Neuronal stem cell (in vitro differentiated cells): ENCODE measurements at regions not wholly inside any gene's neighbourhood (a gene's known extent, or its start where the extent isn't known, plus 50 kb on each side); places are given as distances from the start of the nearest gene placed in this dataset.

Experiments used
- DNase-seq: peaks from one replicate; pipeline ENCODE4 v3.0.0-alpha.2; 2013; ENCODE audit warnings: low spot score
- H2AFZ ChIP-seq: one replicate; pipeline ENCODE4 v1.6.1; 2013; ENCODE audit warnings: mild to moderate bottlenecking, low read length, inconsistent platforms
- H2AK5ac ChIP-seq: 2 replicates; pipeline ENCODE4 v1.6.1; 2013; ENCODE audit warnings: low read depth, mild to moderate bottlenecking, inconsistent platforms, low read length, moderate library complexity, mixed read lengths
- H2BK120ac ChIP-seq: 2 replicates; pipeline ENCODE4 v1.6.1; 2013; ENCODE audit warnings: low read depth, mild to moderate bottlenecking, inconsistent platforms, low read length, moderate library complexity, mixed read lengths
- H2BK12ac ChIP-seq: one replicate; pipeline ENCODE4 v1.6.1; 2013; ENCODE audit warnings: low read length, inconsistent platforms
- H2BK15ac ChIP-seq: 2 replicates; pipeline ENCODE4 v1.6.1; 2013; ENCODE audit warnings: mild to moderate bottlenecking, low read length, inconsistent platforms, mixed read lengths
- H2BK5ac ChIP-seq: one replicate; pipeline ENCODE4 v1.6.1; 2013; ENCODE audit warnings: inconsistent platforms, mild to moderate bottlenecking, low read length, moderate library complexity
- H3K14ac ChIP-seq: one replicate; pipeline ENCODE4 v1.6.1; 2013; ENCODE audit warnings: low read length, inconsistent platforms
- H3K18ac ChIP-seq: 2 replicates; pipeline ENCODE4 v1.6.1; 2013; ENCODE audit warnings: low read length, inconsistent platforms
- H3K23ac ChIP-seq: 2 replicates; pipeline ENCODE4 v1.6.1; 2013; ENCODE audit warnings: low read depth, mild to moderate bottlenecking, mixed read lengths, low read length, inconsistent platforms; ENCODE audit not compliant: poor library complexity
- H3K27ac ChIP-seq: replicated peaks from 3 replicates; pipeline ENCODE4 v1.5.1; 2013; ENCODE audit warnings: low read length, inconsistent platforms
- H3K27me3 ChIP-seq, 3 experiments: 2 replicates each; pipeline ENCODE4 v1.6.1; 2013; ENCODE audit warnings: low read length in 3 of 3, mild to moderate bottlenecking in 2 of 3, inconsistent platforms in 1 of 3, low read depth in 1 of 3, mixed read lengths in 1 of 3, moderate library complexity in 1 of 3; ENCODE audit not compliant: control insufficient read depth in 3 of 3, insufficient read depth in 3 of 3
- H3K36me3 ChIP-seq, 2 donors: replicated peaks in 1 of 2; 2 replicates each; pipeline ENCODE4 v1.6.1; 2013; ENCODE audit warnings: low read length in 2 of 2; ENCODE audit not compliant: control insufficient read depth in 2 of 2, insufficient read depth in 2 of 2
- H3K4ac ChIP-seq: 2 replicates; pipeline ENCODE4 v1.6.1; 2013; ENCODE audit warnings: inconsistent platforms, mild to moderate bottlenecking, low read length, moderate library complexity
- H3K4me1 ChIP-seq, 2 donors: 1 replicate in 1 of 2; 2 replicates in 1 of 2; pipeline ENCODE4 v1.6.1; 2013; ENCODE audit warnings: low read length in 2 of 2, low read depth in 1 of 2; ENCODE audit not compliant: control insufficient read depth in 2 of 2, insufficient read depth in 1 of 2
- H3K4me2 ChIP-seq: one replicate; pipeline ENCODE4 v1.6.1; 2013; ENCODE audit warnings: mild to moderate bottlenecking, low read length, inconsistent platforms; ENCODE audit not compliant: insufficient read depth, poor library complexity, severe bottlenecking
- H3K4me3 ChIP-seq, 2 donors: 2 replicates each; pipeline ENCODE4 v1.5.1; 2013; ENCODE audit warnings: low read length in 2 of 2, mild to moderate bottlenecking in 2 of 2, inconsistent platforms in 1 of 2, moderate library complexity in 1 of 2
- H3K79me1 ChIP-seq: one replicate; pipeline ENCODE4 v1.6.1; 2013; ENCODE audit warnings: low read depth, mild to moderate bottlenecking, inconsistent platforms, low read length, moderate library complexity
- H3K9ac ChIP-seq: one replicate; pipeline ENCODE4 v1.6.1; 2013; ENCODE audit warnings: mild to moderate bottlenecking, low read depth, low read length, inconsistent platforms; ENCODE audit not compliant: poor library complexity
- H3K9me3 ChIP-seq, 2 donors: replicated peaks in 1 of 2; 2 replicates each; pipeline versions ENCODE3 to v1.6.1; 2013; ENCODE audit warnings: low read length in 2 of 2, mild to moderate bottlenecking in 2 of 2, inconsistent platforms in 1 of 2, low read depth in 1 of 2, mixed read lengths in 1 of 2, moderate library complexity in 1 of 2; ENCODE audit not compliant: control insufficient read depth in 2 of 2, insufficient read depth in 1 of 2
- H4K8ac ChIP-seq: one replicate; pipeline ENCODE4 v1.6.1; 2013; ENCODE audit warnings: low read depth, mild to moderate bottlenecking, inconsistent platforms, low read length, moderate library complexity
- H4K91ac ChIP-seq: one replicate; pipeline ENCODE4 v1.6.1; 2013; ENCODE audit warnings: low read length, low read depth, mild to moderate bottlenecking, inconsistent platforms; ENCODE audit not compliant: poor library complexity
- WGBS, 2 donors: extraction: QIAGEN DNeasy Blood & Tissue Kit; methylation state at CpG; one replicate each; pipeline ENCODE4 v1.1.7; 2013; ENCODE audit warnings: missing lambda C conversion rate in 2 of 2, mixed read lengths in 1 of 2; ENCODE audit not compliant: insufficient read length in 2 of 2, insufficient replicate concordance in 1 of 2; ENCODE audit errors: extremely low coverage in 2 of 2; 5-methylcytosine and 5-hydroxymethylcytosine counted together

DNA sequence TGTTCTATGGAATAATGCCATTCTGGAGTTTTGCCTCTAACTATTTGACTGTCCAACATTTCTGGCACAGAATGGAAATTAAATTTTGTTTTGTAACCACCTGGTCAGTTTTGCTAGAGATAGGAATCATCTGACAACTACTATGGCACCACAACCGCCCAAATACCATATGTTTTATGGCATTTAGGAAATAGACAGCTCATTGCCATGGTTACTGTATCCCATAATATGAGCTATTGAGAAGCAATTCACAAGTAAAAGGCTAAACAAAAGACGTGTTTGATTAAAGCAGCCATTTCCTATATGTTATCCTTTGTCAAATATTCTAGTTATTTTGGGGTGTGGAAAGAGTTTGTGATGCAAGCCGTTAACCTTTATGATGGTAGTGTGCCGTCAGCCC, 1105.3 kb upstream of the LCORL start:
- Histone ChIP-seq H3K9ac (no peak overlapping the region), H3K14ac (no peak overlapping the region), H3K23ac (no peak overlapping the region), H3K27ac (no peak overlapping the region), H3K4me3 (no peak overlapping the region), H3K4me2 (no peak overlapping the region), H4K8ac (no peak overlapping the region), H4K91ac (no peak overlapping the region), H3K36me3 (no peaks in the 10 kb centered on the region), H3K27me3 (no peaks in the 10 kb centered on the region), H2AFZ (no peak overlapping the region), H3K18ac (no peak overlapping the region), H3K4me1 (no peaks in the 10 kb centered on the region), H3K79me1 (no peaks in the 10 kb centered on the region), H2BK15ac (no peak overlapping the region), H2BK120ac (no peak overlapping the region), H3K9me3 (no peaks in the 10 kb centered on the region), H2BK12ac (no peak overlapping the region), H3K4ac (no peak overlapping the region), H2AK5ac (no peak overlapping the region), H2BK5ac (no peak overlapping the region)
- DNase-seq: no peak
- no CpG with 5 or more reads among the region's 4 CpGs for WGBS, 2 donors

DNA sequence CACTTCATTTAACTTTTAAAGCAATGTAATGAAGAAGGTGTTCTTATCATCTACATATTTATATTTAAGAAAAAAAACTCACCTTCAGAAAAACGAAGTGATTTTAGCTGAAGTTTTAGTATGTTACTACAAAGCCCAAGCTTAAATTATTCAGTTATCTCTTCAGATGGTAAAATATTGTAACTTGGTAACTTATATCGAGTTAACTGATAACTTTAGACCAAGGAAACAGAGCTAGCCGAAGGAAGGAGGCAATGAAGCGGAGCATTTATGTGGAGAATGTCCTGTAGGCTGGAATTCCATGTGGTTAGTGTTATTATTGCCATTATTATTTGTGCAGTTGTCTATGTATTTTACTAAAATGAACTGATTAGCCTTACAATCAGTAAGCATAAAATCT, 1102.1 kb upstream of the LCORL start:
- no peak overlapping the region for H2BK12ac ChIP-seq
- H2BK5ac ChIP-seq: no peak overlapping the region
- no peak overlapping the region for H3K4ac ChIP-seq
- no peak overlapping the region for H3K9ac ChIP-seq
- no peak overlapping the region for H3K27ac ChIP-seq
- no peak overlapping the region for H2BK120ac ChIP-seq
- no peaks in the 10 kb centered on the region for H3K79me1 ChIP-seq
- H3K14ac ChIP-seq: no peak overlapping the region
- H3K4me1 ChIP-seq: no peaks in the 10 kb centered on the region
- no peak overlapping the region for H3K18ac ChIP-seq
- WGBS, 2 donors: no CpG with 5 or more reads among the region's 4 CpGs
- H2BK15ac ChIP-seq: no peak overlapping the region
- no peak overlapping the region for H3K23ac ChIP-seq
- DNase-seq: no peak
- H3K4me2 ChIP-seq: no peak overlapping the region
- H4K91ac ChIP-seq: no peak overlapping the region
- no peak overlapping the region for H2AFZ ChIP-seq
- H2AK5ac ChIP-seq: no peak overlapping the region
- no peaks in the 10 kb centered on the region for H3K9me3 ChIP-seq
- no peak overlapping the region for H4K8ac ChIP-seq
- no peaks in the 10 kb centered on the region for H3K36me3 ChIP-seq
- H3K27me3 ChIP-seq: no peaks in the 10 kb centered on the region
- H3K4me3 ChIP-seq: no peak overlapping the region

DNA sequence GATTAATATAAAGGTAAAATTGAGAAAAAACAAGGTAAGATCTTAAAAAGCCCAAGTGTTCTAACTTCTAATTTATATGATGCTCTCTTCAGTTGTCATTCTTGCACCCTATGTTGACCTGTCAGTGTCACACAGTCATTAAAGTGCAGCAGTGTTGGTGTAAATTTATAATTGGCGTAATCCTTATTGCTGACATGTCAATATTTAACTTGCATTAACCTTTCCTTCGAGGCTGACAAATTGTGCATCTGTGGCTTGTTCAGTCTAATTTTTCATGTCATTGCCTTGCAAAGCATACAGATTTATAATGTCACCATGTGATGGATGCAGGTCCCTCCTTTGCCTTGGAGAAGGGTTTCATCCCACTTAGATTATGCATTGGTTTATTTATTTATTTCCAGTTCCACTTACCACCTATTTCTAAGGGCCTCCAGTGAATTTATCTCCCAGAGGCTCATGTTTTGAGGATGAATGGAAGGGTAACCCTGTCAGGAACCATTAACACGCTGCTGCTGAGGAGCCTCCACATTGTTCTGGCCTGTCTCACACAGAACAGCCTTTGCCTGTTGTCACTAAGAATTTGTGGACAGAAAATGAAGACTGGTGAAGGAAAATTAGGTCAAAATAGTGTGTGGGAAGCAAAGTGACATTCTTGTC, 1098.5 kb upstream of the LCORL start:
- H3K27ac ChIP-seq: no peak overlapping the region
- H3K36me3 ChIP-seq: no peaks in the 10 kb centered on the region
- no peak overlapping the region for H2BK15ac ChIP-seq
- no peak overlapping the region for H4K91ac ChIP-seq
- no peak overlapping the region for H2BK5ac ChIP-seq
- no peak overlapping the region for H3K4ac ChIP-seq
- H2BK12ac ChIP-seq: no peak overlapping the region
- no peak overlapping the region for H3K9ac ChIP-seq
- H3K18ac ChIP-seq: no peak overlapping the region
- H2AFZ ChIP-seq: no peak overlapping the region
- H3K23ac ChIP-seq: no peak overlapping the region
- H3K4me2 ChIP-seq: no peak overlapping the region
- no peak overlapping the region for H3K14ac ChIP-seq
- H3K79me1 ChIP-seq: no peaks in the 10 kb centered on the region
- H3K4me1 ChIP-seq: no peaks in the 10 kb centered on the region
- H4K8ac ChIP-seq: no peak overlapping the region
- no peak overlapping the region for H3K4me3 ChIP-seq
- no peak for DNase-seq
- no peak overlapping the region for H2BK120ac ChIP-seq
- H3K9me3 ChIP-seq: no peaks in the 10 kb centered on the region
- H2AK5ac ChIP-seq: no peak overlapping the region
- H3K27me3 ChIP-seq: no peaks in the 10 kb centered on the region
- no CpG with 5 or more reads among the region's 3 CpGs for WGBS, 2 donors

DNA sequence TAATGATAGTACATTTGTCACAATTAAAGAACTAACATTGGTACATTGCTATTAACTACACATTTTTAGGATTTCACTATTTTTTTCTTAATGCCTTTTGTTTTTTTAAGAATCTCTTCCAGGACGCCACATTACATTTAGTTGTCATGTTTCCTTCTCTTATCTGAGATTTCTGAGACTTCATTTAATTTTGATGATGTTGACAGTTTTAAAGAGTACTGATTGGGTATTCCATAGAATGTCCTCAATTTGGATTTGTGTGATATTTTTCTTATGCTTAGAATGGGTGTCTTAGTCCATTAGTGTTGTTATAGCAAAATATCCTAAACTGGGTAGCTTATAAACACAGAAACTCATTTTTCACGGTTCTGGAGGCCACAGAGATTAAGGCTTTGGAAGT, 1095.5 kb upstream of the LCORL start:
- no peak for DNase-seq
- H3K27ac ChIP-seq: no peak overlapping the region
- no peak overlapping the region for H2BK15ac ChIP-seq
- no peaks in the 10 kb centered on the region for H3K4me1 ChIP-seq
- no peak overlapping the region for H2BK120ac ChIP-seq
- no peak overlapping the region for H3K9ac ChIP-seq
- H2AFZ ChIP-seq: no peak overlapping the region
- H4K8ac ChIP-seq: no peak overlapping the region
- H3K14ac ChIP-seq: no peak overlapping the region
- H3K79me1 ChIP-seq: no peaks in the 10 kb centered on the region
- no peak overlapping the region for H3K4me2 ChIP-seq
- no peak overlapping the region for H2AK5ac ChIP-seq
- no peak overlapping the region for H2BK12ac ChIP-seq
- H3K9me3 ChIP-seq: no peaks in the 10 kb centered on the region
- no peaks in the 10 kb centered on the region for H3K27me3 ChIP-seq
- WGBS, 2 donors: no CpG with 5 or more reads among the region's 2 CpGs
- H3K23ac ChIP-seq: no peak overlapping the region
- H2BK5ac ChIP-seq: no peak overlapping the region
- H3K4ac ChIP-seq: no peak overlapping the region
- H3K4me3 ChIP-seq: no peak overlapping the region
- no peak overlapping the region for H3K18ac ChIP-seq
- no peaks in the 10 kb centered on the region for H3K36me3 ChIP-seq
- no peak overlapping the region for H4K91ac ChIP-seq
